ENCODE measurements at regions not wholly inside any gene's neighbourhood (a gene's known extent, or its start where the extent isn't known, plus 50 kb on each side); places are given as distances from the start of the nearest gene placed in this dataset.

DNA sequence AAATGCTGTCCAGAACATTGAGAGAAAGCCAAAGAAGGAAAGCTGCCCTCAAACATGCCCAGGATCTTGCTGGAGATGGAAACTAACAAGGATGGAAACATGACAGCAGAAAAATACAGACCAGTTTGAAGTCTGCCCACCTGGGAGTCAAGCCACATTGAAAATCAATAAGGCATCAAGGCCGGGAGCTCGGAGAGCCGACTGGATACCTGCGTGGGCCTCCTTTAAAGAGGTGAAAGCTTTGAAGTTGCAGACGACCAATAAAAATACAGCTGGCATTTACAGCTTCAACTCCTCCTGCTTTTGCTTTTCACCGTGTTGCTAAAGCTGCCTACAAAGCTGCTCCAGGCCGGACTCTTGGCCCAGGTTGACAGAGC lies 279.7 kb downstream of the SRBD1 start:
- TF ChIP-seq, protein P1, sequence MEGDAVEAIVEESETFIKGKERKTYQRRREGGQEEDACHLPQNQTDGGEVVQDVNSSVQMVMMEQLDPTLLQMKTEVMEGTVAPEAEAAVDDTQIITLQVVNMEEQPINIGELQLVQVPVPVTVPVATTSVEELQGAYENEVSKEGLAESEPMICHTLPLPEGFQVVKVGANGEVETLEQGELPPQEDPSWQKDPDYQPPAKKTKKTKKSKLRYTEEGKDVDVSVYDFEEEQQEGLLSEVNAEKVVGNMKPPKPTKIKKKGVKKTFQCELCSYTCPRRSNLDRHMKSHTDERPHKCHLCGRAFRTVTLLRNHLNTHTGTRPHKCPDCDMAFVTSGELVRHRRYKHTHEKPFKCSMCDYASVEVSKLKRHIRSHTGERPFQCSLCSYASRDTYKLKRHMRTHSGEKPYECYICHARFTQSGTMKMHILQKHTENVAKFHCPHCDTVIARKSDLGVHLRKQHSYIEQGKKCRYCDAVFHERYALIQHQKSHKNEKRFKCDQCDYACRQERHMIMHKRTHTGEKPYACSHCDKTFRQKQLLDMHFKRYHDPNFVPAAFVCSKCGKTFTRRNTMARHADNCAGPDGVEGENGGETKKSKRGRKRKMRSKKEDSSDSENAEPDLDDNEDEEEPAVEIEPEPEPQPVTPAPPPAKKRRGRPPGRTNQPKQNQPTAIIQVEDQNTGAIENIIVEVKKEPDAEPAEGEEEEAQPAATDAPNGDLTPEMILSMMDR (IDR thresholded peaks at IDR 0.05): no peak
- no peak for TF ChIP-seq POLR2AphosphoS5 (IDR thresholded peaks at IDR 0.05)

Measured in breast epithelium (tissue), 3 donors.